Neural cell (in vitro differentiated cells): ENCODE measurements at regions not wholly inside any gene's neighbourhood (a gene's known extent, or its start where the extent isn't known, plus 50 kb on each side); places are given as distances from the start of the nearest gene placed in this dataset.

Source experiments
- EP300 ChIP-seq: fragments of 450-650 bp; conservative IDR thresholded peaks from 2 replicates; pipeline ENCODE4 v1.6.1; 2014; ENCODE audit warnings: antibody characterized with exemption, mild to moderate bottlenecking, moderate library complexity; ENCODE audit not compliant: poor library complexity, severe bottlenecking
- EZH2 ChIP-seq: fragments of 200-600, 300-800 bp; shearing (Covaris generic), sonication (generic); IDR thresholded peaks from 2 replicates; pipeline ENCODE4 v1.6.1; 2014; ENCODE audit warnings: antibody characterized with exemption, low read length, borderline replicate concordance, mild to moderate bottlenecking; ENCODE audit not compliant: insufficient read depth, poor library complexity, severe bottlenecking
- MXI1 ChIP-seq: fragments of 450-650 bp; conservative IDR thresholded peaks from 2 replicates; pipeline ENCODE4 v1.6.1; 2014; ENCODE audit warnings: antibody characterized with exemption, mild to moderate bottlenecking; ENCODE audit not compliant: poor library complexity, severe bottlenecking
- POLR2AphosphoS5 ChIP-seq: IDR thresholded peaks from 2 replicates; pipeline ENCODE4 v1.6.1; 2012
- RAD21 ChIP-seq: fragments of 450-650 bp; conservative IDR thresholded peaks from 2 replicates; pipeline ENCODE4 v1.6.1; 2014; ENCODE audit warnings: antibody characterized with exemption, mild to moderate bottlenecking, moderate library complexity
- TAF1 ChIP-seq: IDR thresholded peaks from 2 replicates; pipeline ENCODE4 v1.6.1; 2012; ENCODE audit warnings: low read depth
- TF ChIP-seq, protein P1 (sequence below): fragments of 450-650 bp; IDR thresholded peaks from 2 replicates; pipeline ENCODE4 v1.5.1; 2014; ENCODE audit warnings: antibody characterized with exemption, mild to moderate bottlenecking, moderate library complexity; ENCODE audit not compliant: poor library complexity, severe bottlenecking
- TF ChIP-seq, protein P2 (sequence below): IDR thresholded peaks from 2 replicates; pipeline ENCODE4 v1.6.1; 2012; ENCODE audit warnings: borderline replicate concordance

DNA sequence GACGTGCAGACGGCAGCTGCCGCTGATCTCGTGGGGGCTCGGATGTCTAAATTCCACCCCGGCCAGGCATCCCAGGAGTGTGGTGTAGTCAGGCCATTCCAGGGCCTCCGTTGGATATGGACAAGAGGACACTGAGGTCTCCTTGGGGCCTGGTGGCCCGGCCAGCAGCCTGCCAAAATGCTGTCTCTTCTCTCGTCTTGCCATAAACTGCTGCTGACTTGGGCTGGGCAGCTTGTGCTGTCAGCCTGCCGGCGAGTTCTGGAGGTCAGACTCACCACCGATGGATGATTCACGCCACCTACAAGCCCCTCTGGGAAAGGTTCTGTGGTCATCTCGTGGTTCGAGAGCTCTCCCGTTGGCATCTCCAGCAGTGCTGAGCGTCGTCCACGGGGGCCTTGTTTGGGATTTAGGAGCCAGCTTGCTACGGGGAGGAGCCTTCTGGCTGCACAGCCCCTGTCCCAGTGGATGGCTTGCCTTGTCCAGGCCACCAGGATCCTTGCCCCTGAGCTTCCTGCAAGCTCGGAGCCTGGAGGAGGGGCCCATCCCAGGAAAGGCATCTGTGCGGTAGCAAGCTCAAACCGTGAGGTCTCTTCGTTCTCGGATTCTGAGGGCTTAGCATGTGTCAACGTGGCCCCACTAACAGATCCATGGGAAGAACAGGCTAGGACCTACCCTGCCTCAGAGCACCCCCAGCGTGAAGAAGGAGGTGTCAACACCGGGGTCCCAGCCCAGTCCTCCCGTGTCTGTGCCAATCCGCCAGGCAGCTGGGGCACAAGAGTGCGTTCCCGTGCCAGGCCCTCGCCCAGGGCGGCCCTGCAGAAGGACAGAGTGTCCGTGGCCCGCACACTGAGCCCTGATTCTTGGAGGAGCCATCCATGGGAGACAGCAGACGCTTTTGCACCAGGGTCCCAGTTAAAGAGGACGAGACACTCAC, 1114.1 kb downstream of the BRD1 start:
- TF ChIP-seq EZH2 (no peak), MXI1 (no peak), POLR2AphosphoS5 (no peak), EP300 (no peak), TAF1 (no peak), RAD21 (no peak)
- TF ChIP-seq, protein P1, sequence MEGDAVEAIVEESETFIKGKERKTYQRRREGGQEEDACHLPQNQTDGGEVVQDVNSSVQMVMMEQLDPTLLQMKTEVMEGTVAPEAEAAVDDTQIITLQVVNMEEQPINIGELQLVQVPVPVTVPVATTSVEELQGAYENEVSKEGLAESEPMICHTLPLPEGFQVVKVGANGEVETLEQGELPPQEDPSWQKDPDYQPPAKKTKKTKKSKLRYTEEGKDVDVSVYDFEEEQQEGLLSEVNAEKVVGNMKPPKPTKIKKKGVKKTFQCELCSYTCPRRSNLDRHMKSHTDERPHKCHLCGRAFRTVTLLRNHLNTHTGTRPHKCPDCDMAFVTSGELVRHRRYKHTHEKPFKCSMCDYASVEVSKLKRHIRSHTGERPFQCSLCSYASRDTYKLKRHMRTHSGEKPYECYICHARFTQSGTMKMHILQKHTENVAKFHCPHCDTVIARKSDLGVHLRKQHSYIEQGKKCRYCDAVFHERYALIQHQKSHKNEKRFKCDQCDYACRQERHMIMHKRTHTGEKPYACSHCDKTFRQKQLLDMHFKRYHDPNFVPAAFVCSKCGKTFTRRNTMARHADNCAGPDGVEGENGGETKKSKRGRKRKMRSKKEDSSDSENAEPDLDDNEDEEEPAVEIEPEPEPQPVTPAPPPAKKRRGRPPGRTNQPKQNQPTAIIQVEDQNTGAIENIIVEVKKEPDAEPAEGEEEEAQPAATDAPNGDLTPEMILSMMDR = no peak
- TF ChIP-seq, protein P2, sequence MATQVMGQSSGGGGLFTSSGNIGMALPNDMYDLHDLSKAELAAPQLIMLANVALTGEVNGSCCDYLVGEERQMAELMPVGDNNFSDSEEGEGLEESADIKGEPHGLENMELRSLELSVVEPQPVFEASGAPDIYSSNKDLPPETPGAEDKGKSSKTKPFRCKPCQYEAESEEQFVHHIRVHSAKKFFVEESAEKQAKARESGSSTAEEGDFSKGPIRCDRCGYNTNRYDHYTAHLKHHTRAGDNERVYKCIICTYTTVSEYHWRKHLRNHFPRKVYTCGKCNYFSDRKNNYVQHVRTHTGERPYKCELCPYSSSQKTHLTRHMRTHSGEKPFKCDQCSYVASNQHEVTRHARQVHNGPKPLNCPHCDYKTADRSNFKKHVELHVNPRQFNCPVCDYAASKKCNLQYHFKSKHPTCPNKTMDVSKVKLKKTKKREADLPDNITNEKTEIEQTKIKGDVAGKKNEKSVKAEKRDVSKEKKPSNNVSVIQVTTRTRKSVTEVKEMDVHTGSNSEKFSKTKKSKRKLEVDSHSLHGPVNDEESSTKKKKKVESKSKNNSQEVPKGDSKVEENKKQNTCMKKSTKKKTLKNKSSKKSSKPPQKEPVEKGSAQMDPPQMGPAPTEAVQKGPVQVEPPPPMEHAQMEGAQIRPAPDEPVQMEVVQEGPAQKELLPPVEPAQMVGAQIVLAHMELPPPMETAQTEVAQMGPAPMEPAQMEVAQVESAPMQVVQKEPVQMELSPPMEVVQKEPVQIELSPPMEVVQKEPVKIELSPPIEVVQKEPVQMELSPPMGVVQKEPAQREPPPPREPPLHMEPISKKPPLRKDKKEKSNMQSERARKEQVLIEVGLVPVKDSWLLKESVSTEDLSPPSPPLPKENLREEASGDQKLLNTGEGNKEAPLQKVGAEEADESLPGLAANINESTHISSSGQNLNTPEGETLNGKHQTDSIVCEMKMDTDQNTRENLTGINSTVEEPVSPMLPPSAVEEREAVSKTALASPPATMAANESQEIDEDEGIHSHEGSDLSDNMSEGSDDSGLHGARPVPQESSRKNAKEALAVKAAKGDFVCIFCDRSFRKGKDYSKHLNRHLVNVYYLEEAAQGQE = no peak
